SU-DHL-6 (cell line): ENCODE measurements at regions not wholly inside any gene's neighbourhood (a gene's known extent, or its start where the extent isn't known, plus 50 kb on each side); places are given as distances from the start of the nearest gene placed in this dataset.

Experiments
- CTCF ChIP-seq: fragments of 200-600 bp; sonication (generic); IDR thresholded peaks from one replicate; pipeline ENCODE4 v1.5.1; 2017; ENCODE audit warnings: antibody characterized with exemption, mild to moderate bottlenecking, low read length, moderate library complexity; ENCODE audit not compliant: insufficient read depth, poor library complexity, severe bottlenecking
- EZH2phosphoT487 ChIP-seq: fragments of 200-600 bp; sonication (generic), shearing (Covaris generic); conservative IDR thresholded peaks from 2 replicates; pipeline ENCODE4 v1.6.1; 2018; ENCODE audit warnings: mild to moderate bottlenecking, antibody characterized with exemption, low read length, moderate library complexity, mixed read lengths

- no peak for TF ChIP-seq CTCF
- no peak for TF ChIP-seq EZH2phosphoT487
These were observed 53.7 kb upstream of the TLE3 start for GRCh38 chr15:70151462-70151861.
